ENCODE measurements at regions not wholly inside any gene's neighbourhood (a gene's known extent, or its start where the extent isn't known, plus 50 kb on each side); places are given as distances from the start of the nearest gene placed in this dataset.

GRCh38 chr13:95352486-95352885, 51.2 kb upstream of the ABCC4 start:
- no peak overlapping the region for H3K27ac ChIP-seq
- TF ChIP-seq CTCF (IDR thresholded peaks at IDR 0.05): no peak
- no peak for DNase-seq (ENCODE audit: low spot score)

GRCh38 chr13:95354156-95354555, 52.9 kb upstream of the ABCC4 start:
- Histone ChIP-seq H3K27ac (no peak overlapping the region), H3K4me3 (no peak overlapping the region)
- TF ChIP-seq CTCF (IDR thresholded peaks at IDR 0.05): no peak
- DNase-seq (ENCODE audit: low spot score): no peak

More at GRCh38 chr13:95352486-95352885, 51.2 kb upstream of the ABCC4 start:
- no peak overlapping the region for H3K4me3 ChIP-seq

- Histone ChIP-seq H3K27ac (no peak overlapping the region), H3K4me3 (no peak overlapping the region)
- no peak for DNase-seq (ENCODE audit: low spot score)
- TF ChIP-seq CTCF (IDR thresholded peaks at IDR 0.05): no peak
Observed at GRCh38 chr13:95354680-95355487, 53.6 kb upstream of the ABCC4 start.

GRCh38 chr13:95355494-95355893, 54.2 kb upstream of the ABCC4 start:
- DNase-seq (ENCODE audit: low spot score): no peak
- Histone ChIP-seq H3K4me3 (no peak overlapping the region), H3K27ac (no peak overlapping the region)
- no peak for TF ChIP-seq CTCF (IDR thresholded peaks at IDR 0.05)

GRCh38 chr13:95356916-95357315, 55.7 kb upstream of the ABCC4 start:
- no peak for TF ChIP-seq CTCF (IDR thresholded peaks at IDR 0.05)
- no peak overlapping the region for H3K27ac ChIP-seq
- no peak for DNase-seq (ENCODE audit: low spot score)
- H3K4me3 ChIP-seq: no peak overlapping the region

GRCh38 chr13:95357875-95358274, 56.6 kb upstream of the ABCC4 start:
- Histone ChIP-seq H3K27ac (no peak overlapping the region), H3K4me3 (no peak overlapping the region)
- TF ChIP-seq CTCF (IDR thresholded peaks at IDR 0.05): no peak
- no peak for DNase-seq (ENCODE audit: low spot score)

GRCh38 chr13:95360052-95360451, 58.8 kb upstream of the ABCC4 start:
- Histone ChIP-seq H3K27ac (no peak overlapping the region), H3K4me3 (no peak overlapping the region)
- no peak for DNase-seq (ENCODE audit: low spot score)
- TF ChIP-seq CTCF (IDR thresholded peaks at IDR 0.05): no peak

All from coronary artery (tissue), 2 donors.